HCT116 (cell line): ENCODE measurements at regions not wholly inside any gene's neighbourhood (a gene's known extent, or its start where the extent isn't known, plus 50 kb on each side); places are given as distances from the start of the nearest gene placed in this dataset.

Source experiments
- ATAC-seq: fragments of 200-7000 bp; cut with Tn5 transposase; 2 replicates; pipeline ENCODE4 v1.9.1; 2020; ENCODE audit warnings: mild to moderate bottlenecking, moderate library complexity
- BruUV-seq: library from RNA; stranded (reverse); fragments of 400-500 nt; replicated peaks from 2 replicates; lab custom pipeline; 2021; lab: Mats Ljungman, UMichigan
- CTCF ChIA-PET: fragments of 300-600 bp; sonication (Branson Sonifier 250); formaldehyde crosslinking; loops from one replicate; lab custom pipeline; 2021; ENCODE audit warnings: antibody characterized with exemption; lab: Charles Lee
- POLR2A ChIA-PET: fragments of 300-600, 350-600 bp; sonication (Branson Sonifier 250); formaldehyde crosslinking; loops from one replicate; lab custom pipeline; 2021; ENCODE audit warnings: antibody characterized with exemption; lab: Charles Lee
- RAD21 ChIA-PET, 2 experiments: fragments of 300-600 bp; sonication (Branson Sonifier 250); formaldehyde crosslinking; loops; one replicate each; lab custom pipeline; 2023; ENCODE audit warnings: low total read pairs in 2 of 2; ENCODE audit not compliant: uncharacterized antibody in 2 of 2, unreplicated experiment in 2 of 2, low non-redundant PET in 1 of 2; lab: Charles Lee
- DNase-seq: peaks from one replicate; pipeline ENCODE4 v3.0.0-alpha.2; 2010; ENCODE audit warnings: low read depth, low spot score
- H2AFZ ChIP-seq: fragments of 200-600 bp; shearing (Covaris generic), sonication (generic); 2 replicates; pipeline ENCODE4 v1.6.1; 2017; ENCODE audit warnings: low read depth, mixed run types, mixed read lengths, antibody characterized with exemption, low read length; ENCODE audit not compliant: poor library complexity, severe bottlenecking
- H3K27ac ChIP-seq: 2 replicates; pipeline ENCODE4 v1.5.1; 2012; ENCODE audit warnings: low read depth, low read length
- H3K27me3 ChIP-seq: fragments of 200-600 bp; sonication (generic); 2 replicates; pipeline ENCODE4 v1.6.1; 2016; ENCODE audit warnings: mixed run types, low read length, mixed read lengths; ENCODE audit not compliant: insufficient read depth
- H3K36me3 ChIP-seq, 2 experiments: fragments of 200-500 bp in 1 of 2; fragments of 200-600 bp in 1 of 2; sonication (Bioruptor generic) in 1 of 2; sonication (generic) in 1 of 2; 2 replicates each; pipeline versions ENCODE4 v1.5.1 to v1.6.1; 2014 to 2016; ENCODE audit warnings: low read length in 2 of 2, inconsistent platforms in 1 of 2, mixed read lengths in 1 of 2, mixed run types in 1 of 2; ENCODE audit not compliant: insufficient read depth in 2 of 2, control insufficient read depth in 1 of 2
- H3K4me1 ChIP-seq, 2 experiments: fragments of 200-600 bp in 1 of 2; sonication (generic) in 1 of 2; 2 replicates each; pipeline versions ENCODE4 v1.5.1 to v1.6.1; 2012 to 2017; ENCODE audit warnings: low read length in 2 of 2, inconsistent platforms in 1 of 2, mild to moderate bottlenecking in 1 of 2, mixed read lengths in 1 of 2, mixed run types in 1 of 2, moderate library complexity in 1 of 2; ENCODE audit not compliant: insufficient read depth in 2 of 2, control insufficient read depth in 1 of 2
- H3K4me2 ChIP-seq: fragments of 200-600 bp; sonication (generic); 2 replicates; pipeline ENCODE4 v1.6.1; 2017; ENCODE audit warnings: mixed run types, low read length, mixed read lengths
- H3K4me3 ChIP-seq, 2 experiments: fragments of 200-600 bp in 1 of 2; sonication (generic) in 1 of 2; replicated peaks in 1 of 2; 2 replicates each; pipeline ENCODE4 v1.5.1; 2011 to 2016; ENCODE audit warnings: low read length in 2 of 2, control low read depth in 1 of 2, low read depth in 1 of 2, mild to moderate bottlenecking in 1 of 2, mixed read lengths in 1 of 2, mixed run types in 1 of 2
- H3K79me2 ChIP-seq: fragments of 200-600 bp; sonication (generic); 2 replicates; pipeline ENCODE4 v1.6.1; 2017; ENCODE audit warnings: mild to moderate bottlenecking, mixed run types, low read length, moderate library complexity, mixed read lengths; ENCODE audit not compliant: insufficient read depth
- H3K9ac ChIP-seq: fragments of 200-600 bp; sonication (generic); 2 replicates; pipeline ENCODE4 v1.6.1; 2016; ENCODE audit warnings: low read length, mixed read lengths
- H3K9me2 ChIP-seq: fragments of 200-600 bp; sonication (generic), shearing (Covaris generic); 2 replicates; pipeline ENCODE4 v1.6.1; 2017; ENCODE audit warnings: mixed run types, mild to moderate bottlenecking, moderate library complexity; ENCODE audit not compliant: insufficient read depth
- H3K9me3 ChIP-seq, 2 experiments: fragments of 200-500 bp in 1 of 2; fragments of 200-600 bp in 1 of 2; sonication (Bioruptor generic) in 1 of 2; sonication (generic) in 1 of 2; 2 replicates each; pipeline ENCODE4 v1.6.1; 2014 to 2017; ENCODE audit warnings: low read length in 2 of 2, mixed read lengths in 2 of 2, inconsistent platforms in 1 of 2, low read depth in 1 of 2, mild to moderate bottlenecking in 1 of 2, mixed run types in 1 of 2, moderate library complexity in 1 of 2; ENCODE audit not compliant: control insufficient read depth in 1 of 2, insufficient read depth in 1 of 2
- H4K20me1 ChIP-seq: fragments of 200-600 bp; sonication (generic), shearing (Covaris generic); 2 replicates; pipeline ENCODE4 v1.6.1; 2017; ENCODE audit warnings: mixed run types, mild to moderate bottlenecking, moderate library complexity; ENCODE audit not compliant: insufficient read depth
- ATF3 ChIP-seq: IDR thresholded peaks from 2 replicates; pipeline ENCODE4 v1.6.1; 2012
- CBX3 ChIP-seq: IDR thresholded peaks from 2 replicates; pipeline ENCODE4 v1.6.1; 2012; ENCODE audit warnings: low read depth
- CEBPB ChIP-seq: IDR thresholded peaks from 2 replicates; pipeline ENCODE4 v1.6.1; 2012; ENCODE audit warnings: low read depth
- CTCF ChIP-seq, 3 experiments: fragments of 200-600 bp in 1 of 3; sonication (generic) in 1 of 3; IDR thresholded peaks in 2 of 3; conservative IDR thresholded peaks in 1 of 3; 2 replicates each; pipeline ENCODE4 v1.5.1; 2012 to 2017; ENCODE audit warnings: low read depth in 2 of 3, low read length in 2 of 3, antibody characterized with exemption in 1 of 3, borderline replicate concordance in 1 of 3, control low read depth in 1 of 3, mild to moderate bottlenecking in 1 of 3, mixed read lengths in 1 of 3, mixed run types in 1 of 3, moderate library complexity in 1 of 3; ENCODE audit not compliant: insufficient read depth in 1 of 3
- EZH2phosphoT487 ChIP-seq: fragments of 200-600 bp; IDR thresholded peaks from 2 replicates; pipeline ENCODE4 v1.6.1; 2018; ENCODE audit warnings: antibody characterized with exemption, borderline replicate concordance
- FOSL1 ChIP-seq: IDR thresholded peaks from 2 replicates; pipeline ENCODE4 v1.6.1; 2012; ENCODE audit warnings: low read depth
- SIN3A ChIP-seq: IDR thresholded peaks from 2 replicates; pipeline ENCODE4 v1.6.1; 2012; ENCODE audit warnings: low read depth
- TCF7L2 ChIP-seq: IDR thresholded peaks from 2 replicates; pipeline ENCODE4 v1.7.0; 2011; ENCODE audit warnings: borderline replicate concordance, inconsistent platforms; ENCODE audit not compliant: insufficient read depth, insufficient read length; ENCODE audit errors: extremely low read depth
- ZFX ChIP-seq: fragments of 450-650 bp; IDR thresholded peaks from 2 replicates; pipeline ENCODE4 v1.6.1; 2017
- ZNF274 ChIP-seq: fragments of 200-500 bp; sonication (Bioruptor generic); IDR thresholded peaks from 2 replicates; pipeline ENCODE4 v1.6.1; 2014; ENCODE audit warnings: mild to moderate bottlenecking, low read depth, low read length, inconsistent platforms
- intact Hi-C: fragments of 100-400 bp; cut with micrococcal nuclease; formaldehyde crosslinking; loops from 2 replicates; pipeline ENCODE4 v1.10.0; 2022

DNA sequence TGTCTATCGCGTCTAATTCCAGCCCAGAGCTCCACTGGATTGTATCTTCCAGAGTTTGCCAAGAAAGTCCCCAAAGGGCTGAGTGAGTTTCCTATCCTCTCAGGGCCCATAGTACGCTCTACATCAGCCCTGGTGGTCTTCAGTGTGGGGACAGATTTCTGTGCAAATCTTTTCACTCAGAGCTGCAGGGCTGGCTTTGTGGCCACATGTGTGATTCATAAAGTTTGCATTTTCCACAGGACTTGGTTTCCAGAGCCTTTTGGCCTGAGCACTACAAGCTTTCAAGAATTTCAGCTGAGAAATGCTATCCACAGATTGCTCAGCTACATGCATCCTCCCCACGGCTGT, 76.7 kb upstream of the CXCL14 start:
- intact Hi-C loops = no loop called here
- TF ChIP-seq SIN3A (no peak), FOSL1 (no peak), CEBPB (no peak), EZH2phosphoT487 (no peak), ZNF274 (no peak), ATF3 (no peak), CBX3 (no peak), TCF7L2 (no peak)
- no peak overlapping the region for H3K9ac ChIP-seq
- no peaks in the 10 kb centered on the region for H3K36me3 ChIP-seq
- no peak for ATAC-seq
- H4K20me1 ChIP-seq = no peaks in the 10 kb centered on the region
- H3K4me3 ChIP-seq = no peak overlapping the region
- no peaks in the 10 kb centered on the region for H3K79me2 ChIP-seq
- ChIA-PET POLR2A (no interaction called here), RAD21 (no interaction called here), CTCF (no interaction called here)
- peaks cover 12% of the 10 kb centered on the region; the same call in 1 of the 2 replicates for H3K27me3 ChIP-seq
- no TSS peak for BruUV-seq
- no peak overlapping the region for H2AFZ ChIP-seq
- no peak overlapping the region for H3K27ac ChIP-seq
- H3K4me2 ChIP-seq = no peak overlapping the region
- peaks cover 0 to 6% of the 10 kb centered on the region in 2 experiments; a peak in 1 of 4 replicates for H3K4me1 ChIP-seq
- DNase-seq = no peak
- no peaks in the 10 kb centered on the region for H3K9me2 ChIP-seq
- no peaks in the 10 kb centered on the region; a peak in 1 of 4 replicates for H3K9me3 ChIP-seq

GRCh38 chr5:135654761-135655467, 76.1 kb upstream of the CXCL14 start:
- TF ChIP-seq SIN3A (no peak), ZFX (no peak), CTCF (IDR thresholded peaks at IDR 0.05 in 2 of 3, conservative IDR thresholded peaks at IDR 0.05 in 1 of 3; ENCODE audit: borderline replicate concordance in 1 of 3, insufficient read depth in 1 of 3, low read depth in 2 of 3, low read length in 2 of 3) (no peak)
- ChIA-PET RAD21 (no interaction called here), POLR2A (no interaction called here), CTCF (no interaction called here)
- H3K4me3 ChIP-seq = no peak overlapping the region
- H3K9ac ChIP-seq = no peak overlapping the region
- no peak for DNase-seq
- no peak overlapping the region for H2AFZ ChIP-seq
- no peak overlapping the region for H3K4me2 ChIP-seq
- no peak for ATAC-seq
- H3K27me3 ChIP-seq = peaks cover 8% of the 10 kb centered on the region; the same call in 1 of the 2 replicates
- no peaks in the 10 kb centered on the region for H4K20me1 ChIP-seq
- intact Hi-C loops = no loop called here
- no peak overlapping the region for H3K27ac ChIP-seq
- BruUV-seq = no TSS peak
- H3K9me2 ChIP-seq = no peaks in the 10 kb centered on the region
- H3K9me3 ChIP-seq = no peaks in the 10 kb centered on the region; a peak in 1 of 4 replicates
- no peaks in the 10 kb centered on the region for H3K79me2 ChIP-seq
- no peaks in the 10 kb centered on the region for H3K36me3 ChIP-seq
- H3K4me1 ChIP-seq = peaks cover 0 to 6% of the 10 kb centered on the region in 2 experiments; a peak in 1 of 4 replicates
